Activated CD4-positive, alpha-beta T cell treated with anti-CD3 and anti-CD28 coated beads for 4 hours (primary cell): ENCODE measurements at regions not wholly inside any gene's neighbourhood (a gene's known extent, or its start where the extent isn't known, plus 50 kb on each side); places are given as distances from the start of the nearest gene placed in this dataset.

ENCODE experiments used
- DNase-seq, 2 donors: peaks; one replicate each; pipeline ENCODE4 v3.0.0-alpha.2; 2020

DNA sequence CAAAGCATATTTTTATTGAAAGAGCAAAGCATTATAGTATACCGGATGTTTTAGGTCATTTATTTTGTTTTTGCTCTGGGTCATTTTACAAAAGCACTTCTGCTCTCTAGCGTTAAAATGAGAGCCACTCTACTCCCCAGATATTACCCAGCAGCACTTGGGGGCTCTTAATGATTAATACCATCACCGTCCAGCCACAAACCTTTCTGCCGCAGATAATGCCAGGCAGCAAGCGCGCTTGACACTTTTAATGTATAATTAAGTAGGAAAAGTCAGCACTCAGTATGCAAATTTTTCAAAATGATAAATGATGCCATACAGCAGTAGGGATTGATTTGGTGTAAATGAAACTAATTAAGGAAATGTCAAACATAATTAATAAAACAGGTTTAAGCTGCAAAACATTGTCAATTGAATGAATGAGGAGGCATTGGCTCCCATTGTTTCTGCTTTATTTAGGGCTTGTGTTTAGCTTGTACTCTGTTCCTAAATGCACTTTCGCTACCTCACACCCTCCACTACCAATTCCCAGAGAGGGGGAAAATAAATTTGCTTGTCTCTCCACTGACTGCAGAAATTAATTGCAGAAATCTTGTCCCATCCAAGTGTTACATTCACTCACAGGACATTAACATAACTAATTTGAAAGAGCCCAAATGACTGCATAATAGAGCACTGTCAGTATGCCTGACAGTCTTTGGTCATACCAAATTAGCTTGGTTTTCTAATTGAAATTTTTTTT is 358.8 kb upstream of the ARRDC3 start:
- DNase-seq, result no peak

GRCh38 chr5:91730026-91730425 is 346.9 kb upstream of the ARRDC3 start:
- no peak for DNase-seq

DNA sequence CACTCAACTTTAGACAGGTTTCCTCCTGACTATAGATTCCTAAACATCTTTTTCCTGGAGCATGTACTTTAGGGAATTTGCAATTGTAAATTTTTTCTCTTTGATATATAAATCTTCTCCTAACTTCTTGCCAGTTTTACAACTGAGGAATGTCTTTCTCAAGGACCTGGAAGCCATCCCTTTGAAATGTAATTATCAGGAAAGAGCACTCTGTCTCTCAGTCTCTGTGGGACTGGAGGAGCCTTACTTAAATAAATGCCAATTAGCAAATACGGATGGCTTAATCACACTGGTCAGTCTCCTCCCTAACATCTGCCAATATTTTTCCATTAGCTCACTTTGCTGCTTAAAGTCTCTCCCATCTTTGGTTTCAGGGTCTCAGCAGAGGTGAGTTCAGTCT is 344.3 kb upstream of the ARRDC3 start:
- no peak for DNase-seq

DNA sequence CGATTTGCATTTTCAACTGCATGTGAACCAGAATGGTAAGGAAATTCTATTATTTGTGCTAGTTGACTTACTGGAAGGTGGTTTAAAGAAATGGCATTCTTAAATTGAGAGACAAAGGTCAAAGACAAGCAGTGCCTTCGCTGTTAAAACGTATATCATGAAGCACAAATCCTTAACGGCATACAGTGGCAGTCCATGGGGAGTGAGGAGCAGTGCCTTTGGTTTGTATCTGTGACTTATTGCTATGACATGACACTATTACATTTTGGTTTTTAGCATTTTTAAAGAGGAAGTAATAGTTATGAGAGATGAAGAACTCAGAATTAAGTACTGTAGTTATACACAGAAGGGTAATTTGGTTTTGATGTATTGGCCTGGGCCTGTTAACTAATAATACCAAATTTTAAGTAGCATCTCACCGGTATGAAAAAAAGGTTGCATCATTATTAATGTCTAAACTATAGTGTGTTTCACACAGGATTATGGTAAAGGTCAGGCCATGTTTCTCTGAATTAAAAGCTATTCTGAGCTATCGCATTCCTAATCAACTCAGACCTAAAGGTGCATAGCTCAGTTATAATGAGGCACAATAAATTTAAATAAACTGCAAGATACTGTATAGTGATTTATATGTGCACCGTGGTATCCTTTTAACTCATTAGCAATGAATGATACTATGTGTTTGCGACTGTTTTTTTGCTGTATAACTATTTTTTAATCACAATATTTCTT is 339.8 kb upstream of the ARRDC3 start:
- no peak for DNase-seq

- no peak for DNase-seq
These were observed 329.6 kb upstream of the ARRDC3 start for GRCh38 chr5:91712718-91713117.

DNA sequence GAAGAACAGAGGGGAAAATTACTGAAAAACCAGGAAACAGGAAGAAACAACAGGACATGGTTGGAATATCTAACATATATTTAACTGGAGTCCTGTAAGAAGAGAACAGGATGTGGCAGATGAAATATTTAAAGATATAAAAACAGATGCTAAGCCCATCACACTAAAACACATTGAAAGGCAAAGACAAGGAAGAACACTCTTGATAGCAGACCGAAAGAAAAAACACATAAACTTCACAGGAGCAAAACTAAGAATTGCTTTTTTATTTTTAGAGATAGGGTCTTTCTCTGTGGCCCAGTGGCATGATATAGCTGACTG is 324.4 kb upstream of the ARRDC3 start:
- DNase-seq, result no peak

GRCh38 chr5:91706785-91707520 is 323.8 kb upstream of the ARRDC3 start:
- DNase-seq, result no peak

DNA sequence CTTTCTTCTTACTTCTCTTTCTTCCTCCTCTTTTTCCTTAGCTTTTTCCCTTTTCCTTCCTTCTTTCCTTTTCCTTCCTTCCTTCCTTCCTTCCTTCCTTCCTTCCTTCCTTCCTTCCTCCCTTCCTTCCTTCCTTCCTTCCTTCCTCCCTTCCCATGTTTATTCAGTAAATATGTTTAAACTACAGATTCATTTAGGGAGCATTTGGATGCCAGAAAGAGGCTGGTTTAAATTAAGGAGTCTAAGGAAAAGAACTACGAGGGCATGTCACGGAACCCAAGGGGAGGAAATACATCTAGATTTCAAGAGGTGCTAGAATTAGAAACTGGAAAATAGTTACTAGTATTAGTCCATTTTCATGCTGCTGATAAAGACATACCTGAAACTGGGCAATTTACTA is 320.0 kb upstream of the ARRDC3 start:
- no peak for DNase-seq

DNA sequence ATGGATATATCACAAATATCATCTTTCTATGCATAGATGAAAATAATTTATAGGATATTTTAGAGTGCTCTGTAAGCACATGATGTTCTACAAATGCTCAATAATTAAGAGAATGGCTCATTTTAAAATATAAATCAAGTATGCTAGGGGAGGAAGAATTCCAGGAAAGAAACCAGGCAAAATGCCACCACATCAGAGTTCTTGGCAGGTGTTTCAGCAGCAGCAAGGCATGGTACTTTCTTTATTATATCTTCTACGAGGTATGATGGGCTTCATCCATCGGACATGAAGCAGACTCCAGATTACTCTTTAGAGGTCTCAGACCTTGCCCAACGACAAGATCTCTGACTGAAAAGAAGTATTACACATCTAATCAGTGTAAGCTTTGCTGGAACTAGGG is 316.3 kb upstream of the ARRDC3 start:
- no peak for DNase-seq

DNA sequence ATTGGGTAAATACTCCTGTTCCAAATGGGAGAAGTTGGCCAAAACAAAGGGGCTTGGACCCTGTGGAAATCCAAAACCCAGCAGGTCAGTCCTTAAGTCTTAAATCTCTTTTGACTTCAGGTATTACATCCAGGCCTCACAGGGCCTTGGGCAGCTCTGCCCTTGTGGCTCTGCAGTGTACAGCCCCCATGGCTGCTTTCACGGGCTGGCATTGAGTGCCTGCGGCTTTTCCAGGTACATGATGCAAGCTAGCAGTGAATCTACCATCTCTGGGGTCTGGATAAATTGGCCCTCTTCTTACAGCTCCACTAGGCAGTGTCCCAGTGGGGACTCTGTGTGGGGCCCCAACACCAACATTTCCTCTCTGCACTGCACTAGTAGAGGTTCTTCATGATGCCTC is 308.5 kb upstream of the ARRDC3 start:
- no peak for DNase-seq

GRCh38 chr5:91690921-91691320 is 307.8 kb upstream of the ARRDC3 start:
- DNase-seq, result no peak

GRCh38 chr5:91687430-91687829 is 304.3 kb upstream of the ARRDC3 start:
- no peak for DNase-seq

DNA sequence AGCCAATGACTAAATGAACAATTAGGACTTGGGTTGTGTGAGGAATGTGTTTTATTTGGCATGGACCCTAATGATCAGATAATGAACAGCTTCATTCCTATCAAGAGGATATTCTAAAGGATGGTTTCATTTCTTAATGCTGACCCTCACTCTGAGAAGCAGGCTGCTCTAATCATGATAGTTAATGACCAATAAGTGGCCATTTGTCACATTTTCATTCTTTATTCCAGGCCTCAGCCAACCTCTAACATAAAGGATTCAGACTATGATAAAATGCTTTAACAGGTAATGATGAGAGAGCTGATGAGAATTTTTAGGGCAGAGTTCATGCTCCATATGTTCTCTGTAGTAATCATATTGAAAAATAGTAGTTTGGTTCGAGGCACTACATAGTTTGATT is 301.5 kb upstream of the ARRDC3 start:
- no peak for DNase-seq

GRCh38 chr5:91670563-91670962 is 287.4 kb upstream of the ARRDC3 start:
- DNase-seq, result no peak

DNA sequence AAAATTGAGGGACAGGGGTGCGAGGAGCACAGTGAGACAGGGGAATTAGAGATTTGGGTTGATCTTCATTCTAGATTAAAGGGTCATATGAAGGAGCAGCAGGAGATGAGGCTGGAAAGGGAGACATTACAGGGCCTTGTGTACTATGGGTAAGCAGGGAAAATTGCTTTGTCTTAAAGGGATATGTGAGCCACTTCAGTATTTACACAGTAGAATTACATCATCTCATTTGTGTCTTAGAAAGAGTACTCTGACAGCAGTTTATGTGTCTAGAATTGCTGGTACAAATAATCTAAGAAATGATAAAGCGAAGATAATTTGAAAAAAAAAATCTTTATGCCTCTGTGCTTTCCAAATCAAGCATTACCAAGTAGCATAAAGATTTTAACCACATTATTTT is 287.0 kb upstream of the ARRDC3 start:
- no peak for DNase-seq

DNA sequence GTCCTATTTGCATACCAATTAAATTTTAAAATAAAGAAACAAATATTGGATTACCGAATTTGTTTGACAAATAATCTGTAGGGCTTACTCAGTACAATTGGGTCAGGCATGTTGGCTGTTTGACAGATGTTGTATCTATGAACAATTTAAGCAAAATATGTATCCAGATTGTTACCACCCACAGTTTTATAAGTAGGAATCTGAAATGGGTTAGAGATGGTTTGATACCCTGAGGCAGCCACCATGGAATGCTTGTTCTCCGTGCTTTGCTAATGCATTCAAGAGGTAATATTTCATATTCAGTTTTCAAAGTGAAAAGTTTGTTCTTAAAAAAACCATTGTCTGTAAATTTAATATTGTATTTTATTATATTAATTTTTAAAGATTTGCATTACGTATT is 285.1 kb upstream of the ARRDC3 start:
- no peak for DNase-seq

GRCh38 chr5:91652678-91653077 is 269.6 kb upstream of the ARRDC3 start:
- DNase-seq, result no peak

- no peak for DNase-seq
These were observed 268.6 kb upstream of the ARRDC3 start for GRCh38 chr5:91651704-91652103.

DNA sequence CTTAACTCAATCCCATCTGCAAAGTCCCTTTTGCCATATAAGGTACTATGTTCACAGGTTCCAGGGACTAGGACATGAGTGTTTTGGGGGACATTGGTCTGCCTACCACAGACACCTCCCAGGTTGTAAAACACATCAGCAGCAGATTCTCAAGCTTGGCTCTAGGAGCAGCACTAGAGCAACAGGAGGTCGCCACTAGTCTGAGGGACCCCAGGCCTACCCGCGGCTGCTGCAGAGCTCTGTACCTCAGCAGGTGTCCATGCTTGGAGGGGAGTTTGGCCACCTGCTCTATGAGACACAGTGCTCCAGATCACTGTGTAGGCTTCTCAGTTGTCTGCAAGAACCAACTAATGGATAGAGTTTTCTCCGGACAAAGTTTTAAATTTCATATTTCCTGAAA is 262.2 kb upstream of the ARRDC3 start:
- no peak for DNase-seq

DNA sequence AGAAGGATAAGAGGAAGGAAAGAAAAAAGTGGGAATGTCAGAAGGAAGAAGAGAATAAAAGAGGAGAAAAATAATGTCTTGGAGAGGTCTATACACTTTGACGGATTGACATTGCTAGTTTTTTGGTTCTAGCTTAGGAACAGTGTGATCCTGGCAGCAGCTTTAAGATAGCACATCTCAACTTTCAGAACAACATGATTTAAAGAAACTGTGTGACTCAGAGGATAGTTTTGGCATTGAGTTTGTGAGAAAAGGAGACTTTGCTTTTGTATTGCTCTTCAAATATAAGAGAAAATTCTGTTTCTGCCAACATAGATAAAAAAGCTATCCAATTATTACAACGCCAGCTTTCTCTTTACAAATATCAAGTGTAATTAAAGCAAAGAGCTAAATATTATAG is 260.7 kb upstream of the ARRDC3 start:
- DNase-seq, result no peak

- DNase-seq, result no peak
These were observed 259.5 kb upstream of the ARRDC3 start for GRCh38 chr5:91642581-91642980.

DNA sequence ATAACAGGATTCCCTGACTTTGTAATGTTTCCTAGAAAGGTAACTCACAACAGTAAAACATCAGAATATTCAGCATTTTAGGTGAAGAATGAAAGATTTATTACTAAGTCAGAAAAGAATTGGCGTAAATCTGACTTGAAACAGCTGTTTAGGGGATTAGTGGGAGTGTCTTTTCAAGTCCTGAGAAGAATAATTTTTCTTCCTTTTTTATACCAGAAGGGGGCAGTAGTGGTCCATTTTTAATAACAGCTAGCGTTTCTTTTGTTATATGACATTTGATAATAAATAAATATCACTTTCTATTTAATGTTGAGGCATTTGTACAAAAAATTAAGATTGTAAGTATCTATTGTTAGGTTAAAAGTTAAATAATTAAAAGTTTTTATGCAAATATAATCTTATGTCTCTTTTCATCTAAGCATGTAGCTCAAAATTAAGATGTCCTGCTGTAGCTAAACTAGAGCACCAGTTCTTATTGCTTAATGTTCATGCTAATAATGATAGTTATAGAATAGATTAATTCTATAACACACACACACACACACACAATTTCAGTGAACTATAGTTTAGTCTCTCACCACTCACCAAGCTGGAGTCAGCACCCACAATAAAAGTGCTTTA is 258.7 kb upstream of the ARRDC3 start:
- DNase-seq, result no peak

DNA sequence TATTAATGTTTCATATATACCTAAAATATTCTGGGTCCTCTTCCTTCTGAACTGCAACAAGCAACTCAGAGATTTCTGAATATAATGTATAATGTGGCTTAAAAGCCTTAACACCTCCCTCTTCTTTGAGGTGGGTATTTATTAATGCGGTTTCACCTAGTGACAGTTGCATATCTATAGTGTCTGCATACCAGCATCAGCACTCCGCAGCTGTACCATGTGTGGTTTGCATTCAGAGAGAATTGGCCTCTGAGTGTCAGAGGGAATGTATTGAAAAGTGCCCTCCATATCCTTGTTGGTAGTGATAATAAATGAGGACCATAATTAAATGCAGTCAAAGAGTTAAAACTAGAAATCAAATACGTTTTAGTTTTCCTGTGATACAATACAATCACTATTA is 256.6 kb upstream of the ARRDC3 start:
- no peak for DNase-seq

- DNase-seq, result no peak
These were observed 254.9 kb upstream of the ARRDC3 start for GRCh38 chr5:91638010-91638409.
